ENCODE measurements at regions not wholly inside any gene's neighbourhood (a gene's known extent, or its start where the extent isn't known, plus 50 kb on each side); places are given as distances from the start of the nearest gene placed in this dataset.

GRCh38 chr2:183341057-183341456 lies 216.8 kb downstream of the NUP35 start (continued):
- TF ChIP-seq, protein P1, sequence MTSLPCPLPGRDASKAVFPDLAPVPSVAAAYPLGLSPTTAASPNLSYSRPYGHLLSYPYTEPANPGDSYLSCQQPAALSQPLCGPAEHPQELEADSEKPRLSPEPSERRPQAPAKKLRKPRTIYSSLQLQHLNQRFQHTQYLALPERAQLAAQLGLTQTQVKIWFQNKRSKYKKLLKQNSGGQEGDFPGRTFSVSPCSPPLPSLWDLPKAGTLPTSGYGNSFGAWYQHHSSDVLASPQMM (CRISPR knock-in tag; IDR thresholded peaks at IDR 0.05), result no peak

GRCh38 chr2:183347969-183348368 lies 223.7 kb downstream of the NUP35 start:
- CTCF ChIA-PET (ENCODE audit: low intra/inter-chr PET ratio), result no interaction called here
- H3K79me2 ChIP-seq (ENCODE audit: control insufficient read depth, insufficient read depth, low read length), result no peaks in the 10 kb centered on the region
- no peak overlapping the region for H3K9ac ChIP-seq (ENCODE audit: insufficient read depth in 1 of 2, low read depth in 2 of 2, low read length in 2 of 2)
- no peak overlapping the region for H3K27ac ChIP-seq (ENCODE audit: extremely low read depth, low read depth, low read length)
- H3K4me3 ChIP-seq, result no peak overlapping the region
- H3K27me3 ChIP-seq (ENCODE audit: control insufficient read depth in 2 of 2, insufficient read depth in 2 of 2, low read length in 2 of 2), result no peaks in the 10 kb centered on the region
- no peak overlapping the region for H2AFZ ChIP-seq (ENCODE audit: low read depth, low read length)
- H4K20me1 ChIP-seq (replicated peaks; ENCODE audit: control insufficient read depth, insufficient read depth, low read length), result no peaks in the 10 kb centered on the region
- no TSS peak for BruUV-seq (replicated peaks)
- no peak for ATAC-seq
- no peak for DNase-seq (ENCODE audit: extremely low read depth in 1 of 4, low spot score in 3 of 4)
- H3K4me1 ChIP-seq (replicated peaks in 1 of 2; ENCODE audit: control insufficient read depth in 2 of 2, insufficient read depth in 2 of 2, low read length in 2 of 2), result no peaks in the 10 kb centered on the region
- TF ChIP-seq PCBP1 (IDR thresholded peaks at IDR 0.05; ENCODE audit: low read depth, low read length, poor library complexity, severe bottlenecking), result no peak
- POLR2A ChIA-PET, result interaction anchor here (0.6 to 1.0 kb wide), 3 partner anchors 24 to 1262 kb away, joined by 3 read pairs; no protein-coding TSS in a partner anchor
- in situ Hi-C loops (cut with MboI) (no loop called here), intact Hi-C loops (cut with micrococcal nuclease) (no loop called here)
- 0% methylated on average over 3 of the region's 3 CpGs for WGBS (ENCODE audit: insufficient coverage, low coverage, missing lambda C conversion rate)
- FAIRE-seq, result no peak
- no peaks in the 10 kb centered on the region for H3K9me3 ChIP-seq (replicated peaks; ENCODE audit: control insufficient read depth, insufficient read depth, low read depth, low read length)
- no peak overlapping the region for H3K4me2 ChIP-seq (ENCODE audit: insufficient read depth, low read length)
- no peaks in the 10 kb centered on the region for H3K9me1 ChIP-seq (ENCODE audit: control insufficient read depth, insufficient read depth, low read length)
- H3K36me3 ChIP-seq (ENCODE audit: control insufficient read depth, insufficient read depth, low read length), result no peaks in the 10 kb centered on the region

- intact Hi-C loops (cut with micrococcal nuclease), result no loop called here
- peak in 1 of 2 experiments; percentile 20; a peak in 1 of 4 replicates for TF ChIP-seq RAD21 (CRISPR knock-in tag; conservative IDR thresholded peaks at IDR 0.05 in 1 of 2, IDR thresholded peaks at IDR 0.05 in 1 of 2)
- no peak for TF ChIP-seq TCF3 (CRISPR knock-in tag; IDR thresholded peaks at IDR 0.05)
Observed at GRCh38 chr2:183348492-183348891, 224.2 kb downstream of the NUP35 start.

More at GRCh38 chr2:183348492-183348891, 224.2 kb downstream of the NUP35 start:
- H3K27ac ChIP-seq (ENCODE audit: extremely low read depth, low read depth, low read length), result no peak overlapping the region
- in situ Hi-C loops (cut with MboI), result no loop called here
- no peaks in the 10 kb centered on the region for H3K9me1 ChIP-seq (ENCODE audit: control insufficient read depth, insufficient read depth, low read length)
- no peaks in the 10 kb centered on the region for H3K27me3 ChIP-seq (ENCODE audit: control insufficient read depth in 2 of 2, insufficient read depth in 2 of 2, low read length in 2 of 2)
- CTCF ChIA-PET (ENCODE audit: low intra/inter-chr PET ratio), result no interaction called here
- H3K36me3 ChIP-seq (ENCODE audit: control insufficient read depth, insufficient read depth, low read length), result no peaks in the 10 kb centered on the region
- POLR2A ChIA-PET, result interaction anchor here (0.6 to 1.0 kb wide), 3 partner anchors 24 to 1261 kb away, joined by 3 read pairs; no protein-coding TSS in a partner anchor
- no peaks in the 10 kb centered on the region for H3K4me1 ChIP-seq (replicated peaks in 1 of 2; ENCODE audit: control insufficient read depth in 2 of 2, insufficient read depth in 2 of 2, low read length in 2 of 2)
- H3K9ac ChIP-seq (ENCODE audit: insufficient read depth in 1 of 2, low read depth in 2 of 2, low read length in 2 of 2), result no peak overlapping the region
- BruUV-seq (replicated peaks), result no TSS peak
- no peaks in the 10 kb centered on the region for H3K9me3 ChIP-seq (replicated peaks; ENCODE audit: control insufficient read depth, insufficient read depth, low read depth, low read length)
- no peak overlapping the region for H2AFZ ChIP-seq (ENCODE audit: low read depth, low read length)
- no peak overlapping the region for H3K4me3 ChIP-seq
- ATAC-seq (no peak), FAIRE-seq (no peak), DNase-seq (ENCODE audit: extremely low read depth in 1 of 4, low spot score in 3 of 4) (no peak)
- H3K4me2 ChIP-seq (ENCODE audit: insufficient read depth, low read length), result no peak overlapping the region
- 0% methylated on average over 2 of the region's 2 CpGs for WGBS (ENCODE audit: insufficient coverage, low coverage, missing lambda C conversion rate)
- H4K20me1 ChIP-seq (replicated peaks; ENCODE audit: control insufficient read depth, insufficient read depth, low read length), result no peaks in the 10 kb centered on the region
- H3K79me2 ChIP-seq (ENCODE audit: control insufficient read depth, insufficient read depth, low read length), result no peaks in the 10 kb centered on the region
